SU-DHL-6 (cell line): ENCODE measurements at regions not wholly inside any gene's neighbourhood (a gene's known extent, or its start where the extent isn't known, plus 50 kb on each side); places are given as distances from the start of the nearest gene placed in this dataset.

ENCODE experiments used
- H2AFZ ChIP-seq: fragments of 200-600 bp; sonication (generic); 2 replicates; pipeline ENCODE4 v1.6.1; 2014; ENCODE audit warnings: low read depth, mild to moderate bottlenecking, moderate library complexity, mixed read lengths, antibody characterized with exemption, low read length; ENCODE audit not compliant: severe bottlenecking
- H3F3A ChIP-seq: fragments of 200-600 bp; shearing (Covaris generic); 2 replicates; pipeline ENCODE4 v1.6.0; 2016; ENCODE audit warnings: antibody characterized with exemption, mild to moderate bottlenecking; ENCODE audit not compliant: insufficient read depth
- H3K27ac ChIP-seq: fragments of 200-600 bp; sonication (generic); 2 replicates; pipeline ENCODE4 v1.5.1; 2016; ENCODE audit warnings: low read depth, mild to moderate bottlenecking, low read length, moderate library complexity, mixed read lengths
- H3K27me3 ChIP-seq: fragments of 200-600 bp; sonication (generic), shearing (Covaris generic); 2 replicates; pipeline ENCODE4 v1.6.0; 2014; ENCODE audit warnings: mild to moderate bottlenecking, low read length
- H3K36me3 ChIP-seq: fragments of 200-600 bp; sonication (generic); 2 replicates; pipeline ENCODE4 v1.6.1; 2014; ENCODE audit warnings: mild to moderate bottlenecking, low read length, mixed read lengths
- H3K4me2 ChIP-seq: fragments of 300-600, 200-600 bp; shearing (Covaris generic), sonication (generic); 2 replicates; pipeline ENCODE4 v1.6.0; 2014; ENCODE audit warnings: low read length, low read depth, mild to moderate bottlenecking; ENCODE audit not compliant: poor library complexity, severe bottlenecking
- H3K4me3 ChIP-seq: fragments of 200-600 bp; sonication (generic); 2 replicates; pipeline ENCODE4 v1.5.1; 2014; ENCODE audit warnings: antibody characterized with exemption, low read length, mild to moderate bottlenecking, mixed read lengths; ENCODE audit not compliant: insufficient read depth, poor library complexity, severe bottlenecking
- H3K79me2 ChIP-seq: fragments of 200-600 bp; sonication (generic); 2 replicates; pipeline ENCODE4 v1.6.1; 2014; ENCODE audit warnings: mild to moderate bottlenecking, low read length, moderate library complexity; ENCODE audit not compliant: insufficient read depth
- H3K9ac ChIP-seq: fragments of 200-600 bp; sonication (generic); 2 replicates; pipeline ENCODE4 v1.7.0; 2014; ENCODE audit warnings: mild to moderate bottlenecking, low read length
- H3K9me2 ChIP-seq: fragments of 200-600 bp; sonication (generic); replicated peaks from 2 replicates; pipeline ENCODE4 v1.6.1; 2014; ENCODE audit warnings: low read length; ENCODE audit not compliant: insufficient read depth
- H3K9me3 ChIP-seq: fragments of 200-600 bp; sonication (generic); 2 replicates; pipeline ENCODE4 v1.6.1; 2014; ENCODE audit warnings: low read length, mixed read lengths; ENCODE audit not compliant: insufficient read depth
- H4K20me1 ChIP-seq: fragments of 200-600 bp; sonication (generic); 2 replicates; pipeline ENCODE4 v1.6.1; 2014; ENCODE audit warnings: low read depth, mild to moderate bottlenecking, antibody characterized with exemption, low read length, moderate library complexity, mixed read lengths
- CTCF ChIP-seq: fragments of 200-600 bp; sonication (generic); IDR thresholded peaks from one replicate; pipeline ENCODE4 v1.5.1; 2017; ENCODE audit warnings: antibody characterized with exemption, mild to moderate bottlenecking, low read length, moderate library complexity; ENCODE audit not compliant: insufficient read depth, poor library complexity, severe bottlenecking
- EZH2phosphoT487 ChIP-seq: fragments of 200-600 bp; sonication (generic), shearing (Covaris generic); conservative IDR thresholded peaks from 2 replicates; pipeline ENCODE4 v1.6.1; 2018; ENCODE audit warnings: mild to moderate bottlenecking, antibody characterized with exemption, low read length, moderate library complexity, mixed read lengths

- no peak overlapping the region for H2AFZ ChIP-seq
- TF ChIP-seq CTCF: no peak
- no peak for TF ChIP-seq EZH2phosphoT487
Observed at GRCh38 chr2:142687509-142687908, 190.0 kb upstream of the KYNU start.

GRCh38 chr2:142687075-142687474 lies 190.4 kb upstream of the KYNU start:
- Histone ChIP-seq H3F3A (no peaks in the 10 kb centered on the region), H3K9me3 (no peaks in the 10 kb centered on the region), H3K36me3 (no peaks in the 10 kb centered on the region), H2AFZ (no peak overlapping the region), H3K4me3 (no peak overlapping the region), H3K27ac (no peak overlapping the region), H3K79me2 (no peaks in the 10 kb centered on the region), H4K20me1 (no peaks in the 10 kb centered on the region), H3K9ac (no peak overlapping the region), H3K4me2 (no peak overlapping the region), H3K9me2 (no peaks in the 10 kb centered on the region), H3K27me3 (no peaks in the 10 kb centered on the region)
- no peak for TF ChIP-seq CTCF
- TF ChIP-seq EZH2phosphoT487: no peak

More at GRCh38 chr2:142687509-142687908, 190.0 kb upstream of the KYNU start:
- Histone ChIP-seq H3K4me2 (no peak overlapping the region), H3K9me3 (no peaks in the 10 kb centered on the region), H4K20me1 (no peaks in the 10 kb centered on the region), H3K79me2 (no peaks in the 10 kb centered on the region), H3K27me3 (no peaks in the 10 kb centered on the region), H3K4me3 (no peak overlapping the region), H3F3A (no peaks in the 10 kb centered on the region), H3K36me3 (no peaks in the 10 kb centered on the region), H3K9me2 (no peaks in the 10 kb centered on the region), H3K27ac (no peak overlapping the region), H3K9ac (no peak overlapping the region)

- no peak overlapping the region for H3K4me3 ChIP-seq
Observed at GRCh38 chr2:142684667-142685066, 192.8 kb upstream of the KYNU start.

More at GRCh38 chr2:142684667-142685066, 192.8 kb upstream of the KYNU start:
- Histone ChIP-seq H4K20me1 (no peaks in the 10 kb centered on the region), H2AFZ (no peak overlapping the region), H3K27ac (no peak overlapping the region), H3K36me3 (no peaks in the 10 kb centered on the region), H3F3A (no peaks in the 10 kb centered on the region), H3K27me3 (no peaks in the 10 kb centered on the region), H3K9me3 (no peaks in the 10 kb centered on the region), H3K79me2 (no peaks in the 10 kb centered on the region), H3K4me2 (no peak overlapping the region), H3K9me2 (no peaks in the 10 kb centered on the region), H3K9ac (no peak overlapping the region)
- no peak for TF ChIP-seq CTCF
